Small intestine (tissue), 7 donors: ENCODE measurements at regions not wholly inside any gene's neighbourhood (a gene's known extent, or its start where the extent isn't known, plus 50 kb on each side); places are given as distances from the start of the nearest gene placed in this dataset.

Source experiments
- DNase-seq, 2 donors: peaks; one replicate each; pipeline versions ENCODE4 v3.0.0 to v3.0.0-alpha.2; 2013
- FAIRE-seq: peaks from 2 replicates; lab custom pipeline; 2012; peaks lifted over from hg19 to GRCh38; lab: Jason Lieb, UNC
- H3K27ac ChIP-seq, 3 donors: one replicate each; pipeline ENCODE4 v1.5.1; 2013; ENCODE audit warnings: low read length in 2 of 3, mild to moderate bottlenecking in 2 of 3, control low read depth in 1 of 3, inconsistent platforms in 1 of 3, low read depth in 1 of 3, moderate library complexity in 1 of 3
- H3K27me3 ChIP-seq, 3 donors: one replicate each; pipeline ENCODE4 v1.6.1; 2013; ENCODE audit warnings: low read length in 3 of 3, inconsistent platforms in 1 of 3; ENCODE audit not compliant: control insufficient read depth in 3 of 3, insufficient read depth in 3 of 3
- H3K36me3 ChIP-seq, 3 donors: one replicate each; pipeline ENCODE4 v1.6.1; 2013; ENCODE audit warnings: low read length in 3 of 3, inconsistent platforms in 1 of 3, low read depth in 1 of 3, mild to moderate bottlenecking in 1 of 3, moderate library complexity in 1 of 3; ENCODE audit not compliant: control insufficient read depth in 3 of 3, insufficient read depth in 2 of 3
- H3K4me1 ChIP-seq, 3 donors: one replicate each; pipeline ENCODE4 v1.6.1; 2013; ENCODE audit warnings: low read length in 2 of 3, inconsistent platforms in 1 of 3, low read depth in 1 of 3, mild to moderate bottlenecking in 1 of 3, moderate library complexity in 1 of 3; ENCODE audit not compliant: control insufficient read depth in 3 of 3, insufficient read depth in 2 of 3
- H3K4me3 ChIP-seq, 3 donors: one replicate each; pipeline ENCODE4 v1.5.1; 2013; ENCODE audit warnings: low read length in 3 of 3, control low read depth in 1 of 3, inconsistent platforms in 1 of 3, low read depth in 1 of 3, mild to moderate bottlenecking in 1 of 3, moderate library complexity in 1 of 3
- H3K9me3 ChIP-seq, 2 donors: one replicate each; pipeline ENCODE4 v1.6.1; 2013; ENCODE audit warnings: low read depth in 1 of 2, low read length in 1 of 2; ENCODE audit not compliant: control insufficient read depth in 2 of 2, insufficient read depth in 1 of 2
- WGBS, 3 donors: extraction: QIAGEN DNeasy Blood & Tissue Kit; methylation state at CpG; one replicate each; pipeline ENCODE4 v1.1.7; 2013; 5-methylcytosine and 5-hydroxymethylcytosine counted together
- donor health status: healthy with polysubstance abuse.
- donor health status: control.
- donor health status: control.
- donor health status: Bipolar disorder and iron deficiency.
- donor health status: healthy.

DNA sequence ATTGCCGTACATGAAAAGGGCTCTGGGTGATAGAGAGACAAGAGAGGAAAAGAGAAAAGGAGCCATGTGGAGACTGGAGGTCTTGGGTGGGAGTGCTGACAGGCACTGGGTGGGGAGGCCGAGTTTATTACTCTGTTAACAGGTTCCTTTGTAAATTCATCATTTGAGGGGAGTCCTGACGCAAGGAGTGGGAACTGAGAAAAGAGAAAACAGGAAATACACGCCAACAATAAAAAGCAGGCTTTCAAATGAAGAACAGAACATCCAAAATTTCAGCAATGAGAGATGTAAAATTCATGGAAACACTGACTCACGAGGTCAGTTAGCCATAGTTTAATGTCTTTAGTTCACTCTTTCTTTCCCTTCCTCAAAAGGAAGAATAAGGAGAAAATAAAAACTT, 342.8 kb downstream of the TMEM167A start:
- H3K9me3 ChIP-seq, result no peaks in the 10 kb centered on the region
- no peak overlapping the region for H3K4me3 ChIP-seq
- FAIRE-seq (no peak), DNase-seq (no peak)
- H3K27ac ChIP-seq, result no peak overlapping the region
- H3K4me1 ChIP-seq, result peaks cover 0 to 4% (median 0%) of the 10 kb centered on the region in 3 donors
- 69 to 77% (median 75%) methylated on average over 5 of the region's 5 CpGs for WGBS, 3 donors
- no peaks in the 10 kb centered on the region for H3K27me3 ChIP-seq
- H3K36me3 ChIP-seq, result no peaks in the 10 kb centered on the region

DNA sequence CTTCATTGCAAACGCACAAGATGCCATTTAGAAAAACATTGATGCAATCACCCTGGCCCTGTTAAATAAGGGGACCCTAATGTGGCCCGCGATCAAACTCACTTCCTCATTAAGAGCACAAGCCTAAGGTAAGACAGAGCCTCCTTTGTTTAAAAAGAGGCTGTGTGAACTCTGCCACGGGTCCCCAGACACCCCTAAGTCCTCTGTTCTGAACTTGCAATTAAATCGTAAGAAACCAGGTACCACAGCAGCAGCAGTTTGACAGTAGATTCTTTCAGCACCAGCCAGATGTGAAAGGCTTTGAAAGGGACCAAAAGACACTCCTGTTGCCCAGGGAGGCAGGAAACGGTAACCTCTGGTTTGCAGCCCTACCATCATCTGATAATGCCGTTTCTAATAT, 346.3 kb downstream of the TMEM167A start:
- DNase-seq (peak; percentile 6 to 32), FAIRE-seq (no peak)
- H3K27ac ChIP-seq, result no peak overlapping the region
- H3K27me3 ChIP-seq, result no peaks in the 10 kb centered on the region
- 13 to 63% (median 33%) methylated on average over 7 of the region's 7 CpGs for WGBS, 3 donors
- H3K4me1 ChIP-seq, result peaks cover 0 to 4% (median 0%) of the 10 kb centered on the region in 3 donors
- H3K36me3 ChIP-seq, result no peaks in the 10 kb centered on the region
- H3K4me3 ChIP-seq, result no peak overlapping the region
- H3K9me3 ChIP-seq, result no peaks in the 10 kb centered on the region

DNA sequence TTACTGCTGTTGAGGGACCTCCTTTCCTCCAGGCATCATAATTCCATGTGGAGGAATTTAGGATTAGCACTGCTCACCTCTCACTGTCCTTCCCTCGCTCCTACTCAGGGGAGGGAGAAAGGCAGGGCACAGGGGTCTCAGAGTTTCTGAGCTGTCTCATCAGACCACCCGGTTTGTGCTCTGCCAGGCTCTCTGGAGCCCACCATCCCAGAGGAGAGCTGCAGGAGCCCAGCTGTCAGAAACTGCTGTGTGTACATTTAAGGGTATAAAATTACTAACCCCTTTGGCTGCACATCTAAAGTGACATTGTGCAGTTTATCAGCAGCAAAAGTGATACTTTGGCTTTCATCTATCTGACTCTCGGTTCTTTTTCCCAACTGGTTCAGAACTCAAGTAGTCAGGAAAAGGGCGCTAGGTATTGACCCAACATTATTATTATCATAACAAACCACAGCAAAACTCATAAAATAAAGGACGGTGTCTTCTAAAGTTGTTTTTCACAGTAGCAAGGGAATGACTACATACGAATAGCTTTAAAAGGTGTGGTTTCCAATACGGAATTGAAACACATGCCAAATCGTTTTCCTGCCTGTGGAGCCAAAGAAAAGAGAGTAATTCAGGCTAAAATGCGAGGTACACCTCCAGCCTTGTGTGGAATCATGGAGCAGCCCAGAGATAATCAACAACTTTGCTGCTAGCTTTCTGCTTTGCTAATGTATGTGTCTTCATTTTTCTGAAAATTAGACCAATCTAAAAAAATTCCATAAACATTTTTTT, 348.1 kb downstream of the TMEM167A start:
- no peak for FAIRE-seq

DNA sequence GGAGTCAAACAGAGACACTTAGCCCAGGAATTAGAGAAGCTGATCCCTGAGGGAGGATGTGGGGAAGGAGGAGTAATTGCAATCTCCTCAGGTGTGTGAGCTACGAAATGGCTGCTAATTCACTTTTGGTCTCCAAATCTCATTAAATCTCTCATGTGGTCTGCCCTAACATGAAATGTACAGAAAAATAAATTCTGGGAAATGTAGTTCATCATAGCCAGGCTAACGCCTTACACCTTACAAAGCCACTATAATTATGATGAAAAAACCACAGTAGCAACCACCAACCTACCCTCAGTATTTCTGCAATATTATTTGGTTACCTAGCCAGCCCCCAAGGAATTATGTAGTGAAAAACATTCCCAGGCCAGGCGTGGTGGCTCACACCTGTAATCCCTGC, 354.0 kb downstream of the TMEM167A start:
- H3K36me3 ChIP-seq, result no peaks in the 10 kb centered on the region
- DNase-seq, result no peak
- H3K4me3 ChIP-seq, result no peak overlapping the region
- no peak overlapping the region for H3K27ac ChIP-seq
- WGBS, 3 donors, result 66 to 86% (median 81%) methylated on average over 3 of the region's 3 CpGs
- no peaks in the 10 kb centered on the region for H3K9me3 ChIP-seq
- no peaks in the 10 kb centered on the region for H3K4me1 ChIP-seq
- H3K27me3 ChIP-seq, result no peaks in the 10 kb centered on the region
- no peak for FAIRE-seq

More for the DNA sequence above, 348.1 kb downstream of the TMEM167A start:
- H3K27ac ChIP-seq, result no peak overlapping the region
- no peaks in the 10 kb centered on the region for H3K27me3 ChIP-seq
- no peak for DNase-seq
- no peaks in the 10 kb centered on the region for H3K9me3 ChIP-seq
- 82 to 87% (median 85%) methylated on average over 9 of the region's 9 CpGs for WGBS, 3 donors
- no peaks in the 10 kb centered on the region for H3K36me3 ChIP-seq
- H3K4me1 ChIP-seq, result peaks cover 0 to 4% (median 0%) of the 10 kb centered on the region in 3 donors
- H3K4me3 ChIP-seq, result no peak overlapping the region

DNA sequence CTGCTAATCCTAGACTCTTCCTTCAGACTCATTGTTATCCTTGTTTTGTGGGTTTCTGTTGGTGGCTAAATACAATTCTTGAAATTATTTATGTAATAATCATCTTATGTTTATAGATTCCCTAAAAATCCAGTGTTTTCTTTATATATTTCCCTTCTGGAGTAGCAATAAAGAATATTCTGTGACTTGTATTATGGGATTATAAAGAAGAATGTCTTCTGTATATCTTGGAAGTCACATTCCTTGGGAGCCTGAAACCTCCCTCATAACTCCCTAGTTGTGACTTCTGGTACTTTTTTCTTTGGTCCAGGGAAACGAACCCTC, 356.1 kb downstream of the TMEM167A start:
- no peak overlapping the region for H3K27ac ChIP-seq
- H3K4me1 ChIP-seq, result no peaks in the 10 kb centered on the region
- H3K9me3 ChIP-seq, result no peaks in the 10 kb centered on the region
- no peak for FAIRE-seq
- H3K27me3 ChIP-seq, result no peaks in the 10 kb centered on the region
- no peak overlapping the region for H3K4me3 ChIP-seq
- WGBS, 3 donors, result 65 to 97% (median 73%) methylated on average over 1 of the region's 1 CpG
- DNase-seq, result no peak
- H3K36me3 ChIP-seq, result no peaks in the 10 kb centered on the region

DNA sequence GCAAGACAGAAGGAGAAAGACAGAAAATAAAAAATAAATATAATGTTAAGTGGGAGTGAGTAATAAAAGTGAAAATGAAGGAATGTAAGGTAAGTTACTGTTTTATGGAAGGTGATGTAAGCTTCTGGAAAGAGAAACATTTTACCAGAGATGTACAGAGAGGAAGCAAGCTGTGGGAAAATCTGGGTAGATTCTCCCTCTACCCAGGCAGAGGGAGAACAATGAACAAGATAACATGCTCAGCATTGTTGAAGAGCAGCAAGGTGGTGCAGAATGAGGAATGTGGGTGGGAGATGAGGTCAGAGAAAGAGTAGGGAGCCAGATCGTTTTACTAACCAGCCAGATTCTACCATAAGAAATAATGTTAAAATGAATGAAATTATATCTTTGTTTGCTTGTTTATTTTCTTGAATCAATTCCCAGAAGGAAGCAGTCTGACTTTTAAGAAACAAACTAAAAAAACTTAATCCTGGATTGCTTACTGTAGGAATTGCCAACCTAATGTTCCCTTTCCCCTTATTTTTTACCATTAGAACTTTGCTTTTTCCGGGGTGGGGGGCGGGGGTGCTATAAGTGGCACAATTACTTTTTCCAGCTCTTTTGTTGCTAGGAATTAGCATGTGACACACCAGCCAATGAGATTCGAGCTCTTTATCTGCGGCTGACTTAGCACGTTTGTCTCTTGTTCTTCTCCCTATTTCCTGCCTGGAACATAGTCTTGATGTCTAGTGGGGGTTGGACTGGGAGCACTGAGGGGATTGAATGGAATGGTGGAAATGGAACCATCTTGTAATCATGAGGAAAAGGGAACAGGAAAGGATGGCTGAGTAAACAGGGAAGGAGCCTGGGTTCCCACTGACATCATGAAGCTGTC, 356.7 kb downstream of the TMEM167A start:
- 69 to 75% (median 71%) methylated on average over 6 of the region's 6 CpGs for WGBS, 3 donors
- no peaks in the 10 kb centered on the region for H3K4me1 ChIP-seq
- H3K27me3 ChIP-seq, result no peaks in the 10 kb centered on the region
- H3K27ac ChIP-seq, result no peak overlapping the region
- H3K4me3 ChIP-seq, result no peak overlapping the region
- no peak for FAIRE-seq
- no peaks in the 10 kb centered on the region for H3K36me3 ChIP-seq
- no peaks in the 10 kb centered on the region for H3K9me3 ChIP-seq
- no peak for DNase-seq

DNA sequence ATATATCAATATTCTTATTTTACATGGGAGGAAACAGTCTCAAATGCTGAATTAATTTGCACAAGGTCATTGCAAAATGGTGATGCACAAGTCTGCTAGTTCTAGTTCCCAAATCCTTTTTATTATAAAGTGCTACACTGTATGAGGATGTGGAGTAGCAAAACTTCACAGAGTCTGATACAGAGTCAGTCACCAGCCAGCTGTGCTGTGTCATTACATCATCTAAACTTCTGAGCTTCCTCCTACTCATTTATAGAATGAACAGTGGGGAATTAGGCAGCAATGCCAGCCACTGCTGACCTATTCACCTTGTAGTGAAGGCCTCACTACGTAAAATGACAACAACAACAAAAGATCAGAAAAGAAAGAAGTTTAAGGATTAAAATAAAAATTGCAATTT, 357.8 kb downstream of the TMEM167A start:
- no peaks in the 10 kb centered on the region for H3K36me3 ChIP-seq
- H3K9me3 ChIP-seq, result peaks cover 0 to under 1% of the 10 kb centered on the region in 2 donors
- DNase-seq, result no peak
- WGBS, 3 donors, result 44 to 85% (median 71%) methylated on average over 1 of the region's 1 CpG
- H3K4me1 ChIP-seq, result no peaks in the 10 kb centered on the region
- no peak for FAIRE-seq
- H3K27me3 ChIP-seq, result no peaks in the 10 kb centered on the region
- H3K27ac ChIP-seq, result no peak overlapping the region
- H3K4me3 ChIP-seq, result no peak overlapping the region

DNA sequence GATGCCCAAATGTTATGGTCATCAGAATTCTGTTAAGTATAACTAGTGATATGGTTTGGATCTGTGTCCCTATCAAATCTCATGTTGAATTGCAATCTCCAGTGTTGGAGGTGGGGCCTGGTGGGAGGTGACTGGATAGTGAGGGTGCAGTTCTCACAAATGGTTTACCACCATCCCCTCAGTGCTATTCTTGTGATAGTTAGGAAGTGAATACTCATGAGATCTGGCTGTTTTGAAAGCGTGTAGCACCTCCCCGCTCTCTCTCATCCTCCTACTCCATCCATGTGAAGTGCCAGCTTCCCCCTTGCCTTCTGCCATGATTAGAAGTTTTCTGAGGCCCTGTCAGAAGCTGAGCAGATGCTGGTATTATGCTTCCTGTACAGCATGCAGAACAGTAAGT, 359.5 kb downstream of the TMEM167A start:
- Histone ChIP-seq H3K36me3 (no peaks in the 10 kb centered on the region), H3K4me1 (no peaks in the 10 kb centered on the region), H3K4me3 (no peak overlapping the region), H3K27me3 (no peaks in the 10 kb centered on the region), H3K27ac (no peak overlapping the region), H3K9me3 (peaks cover 0 to 6% of the 10 kb centered on the region in 2 donors)
- FAIRE-seq (no peak), DNase-seq (no peak)
- WGBS, 3 donors, result 88 to 94% (median 93%) methylated on average over 2 of the region's 2 CpGs
